ENCODE measurements at regions not wholly inside any gene's neighbourhood (a gene's known extent, or its start where the extent isn't known, plus 50 kb on each side); places are given as distances from the start of the nearest gene placed in this dataset.

DNA sequence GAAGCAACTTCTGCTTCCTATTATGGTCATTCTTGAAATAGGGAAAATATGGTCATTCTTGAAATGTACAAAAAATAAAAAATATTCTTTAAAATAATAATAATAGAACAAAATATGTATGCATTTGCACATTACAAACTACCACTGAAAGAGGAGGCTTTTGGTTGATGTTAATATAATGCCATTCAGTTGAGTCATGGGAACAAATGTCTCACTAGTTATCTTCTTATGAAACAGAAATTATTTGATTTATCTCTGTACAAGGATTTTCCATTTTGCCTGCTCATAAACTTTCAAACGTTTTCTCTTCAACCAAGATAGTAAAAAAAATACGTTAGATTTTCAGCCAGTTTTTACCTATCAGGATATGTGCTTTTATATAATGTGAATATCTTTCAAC is 1662.7 kb downstream of the OTOL1 start:
- no peaks in the 10 kb centered on the region for H3K79me2 ChIP-seq (ENCODE audit: control insufficient read depth, insufficient read depth, low read length, unreplicated experiment)
- no peak overlapping the region for H2AFZ ChIP-seq (ENCODE audit: low read length, unreplicated experiment)
- H3K27me3 ChIP-seq (ENCODE audit: insufficient read depth, low read length) = no peaks in the 10 kb centered on the region
- H3K4me1 ChIP-seq (ENCODE audit: control insufficient read depth, insufficient read depth, low read length, unreplicated experiment) = no peaks in the 10 kb centered on the region
- H3K27ac ChIP-seq (ENCODE audit: low read depth, low read length) = no peak overlapping the region
- no peaks in the 10 kb centered on the region for H3K36me3 ChIP-seq (ENCODE audit: insufficient read depth, low read length)
- H3K4me3 ChIP-seq (ENCODE audit: low read depth, low read length) = no peak overlapping the region

- no peaks in the 10 kb centered on the region for H3K27me3 ChIP-seq (ENCODE audit: insufficient read depth, low read length)
- no peak overlapping the region for H2AFZ ChIP-seq (ENCODE audit: low read length, unreplicated experiment)
- no peaks in the 10 kb centered on the region for H3K79me2 ChIP-seq (ENCODE audit: control insufficient read depth, insufficient read depth, low read length, unreplicated experiment)
- H3K4me1 ChIP-seq (ENCODE audit: control insufficient read depth, insufficient read depth, low read length, unreplicated experiment) = no peaks in the 10 kb centered on the region
- no peak overlapping the region for H3K27ac ChIP-seq (ENCODE audit: low read depth, low read length)
- H3K36me3 ChIP-seq (ENCODE audit: insufficient read depth, low read length) = no peaks in the 10 kb centered on the region
- no peak overlapping the region for H3K4me3 ChIP-seq (ENCODE audit: low read depth, low read length)
Measured at GRCh38 chr3:163139600-163139999, 1643.0 kb downstream of the OTOL1 start.

DNA sequence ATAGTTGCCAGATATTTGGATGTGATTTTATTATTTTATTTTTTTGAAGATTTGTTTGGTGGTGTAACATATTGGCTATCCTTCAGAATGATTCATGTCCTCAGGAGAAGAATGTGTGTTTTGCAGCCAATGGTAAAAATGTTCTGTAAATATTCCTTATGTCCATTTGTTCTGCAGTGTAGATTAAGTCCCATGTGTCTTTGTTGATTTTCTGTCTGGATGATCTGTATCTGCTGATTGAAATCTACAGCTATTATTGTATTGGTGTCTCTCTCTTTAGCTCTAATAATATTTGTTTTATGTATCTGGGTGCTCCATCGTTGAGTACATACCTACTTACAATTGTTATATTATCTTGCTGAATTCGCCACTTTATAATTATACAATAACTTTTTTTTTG is 1641.7 kb downstream of the OTOL1 start:
- H3K79me2 ChIP-seq (ENCODE audit: control insufficient read depth, insufficient read depth, low read length, unreplicated experiment) = no peaks in the 10 kb centered on the region
- H3K27ac ChIP-seq (ENCODE audit: low read depth, low read length) = no peak overlapping the region
- H2AFZ ChIP-seq (ENCODE audit: low read length, unreplicated experiment) = peak overlapping the region; percentile 10
- H3K4me1 ChIP-seq (ENCODE audit: control insufficient read depth, insufficient read depth, low read length, unreplicated experiment) = no peaks in the 10 kb centered on the region
- H3K4me3 ChIP-seq (ENCODE audit: low read depth, low read length) = no peak overlapping the region
- H3K27me3 ChIP-seq (ENCODE audit: insufficient read depth, low read length) = no peaks in the 10 kb centered on the region
- H3K36me3 ChIP-seq (ENCODE audit: insufficient read depth, low read length) = no peaks in the 10 kb centered on the region

DNA sequence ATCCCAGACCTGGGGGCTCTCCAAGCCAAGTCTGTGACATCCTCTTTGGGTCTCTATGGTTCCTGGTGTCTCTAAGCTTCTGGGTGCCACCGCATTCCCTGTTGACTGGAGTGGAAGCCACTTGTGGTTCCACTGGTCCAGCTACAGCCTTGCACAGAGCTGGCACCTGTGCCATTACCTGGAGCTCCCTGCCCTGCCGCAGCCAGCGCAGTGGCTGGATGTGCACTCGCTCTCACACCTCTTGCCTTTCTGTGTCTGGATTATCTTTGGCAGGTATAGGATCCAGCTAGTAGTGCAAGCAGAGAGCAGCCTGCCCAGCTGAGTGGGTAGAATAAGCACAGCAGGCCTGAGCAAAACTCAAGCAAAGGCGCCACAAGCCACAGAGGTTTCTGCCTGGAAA is 1635.5 kb downstream of the OTOL1 start:
- no peaks in the 10 kb centered on the region for H3K27me3 ChIP-seq (ENCODE audit: insufficient read depth, low read length)
- no peaks in the 10 kb centered on the region for H3K4me1 ChIP-seq (ENCODE audit: control insufficient read depth, insufficient read depth, low read length, unreplicated experiment)
- H2AFZ ChIP-seq (ENCODE audit: low read length, unreplicated experiment) = no peak overlapping the region
- no peaks in the 10 kb centered on the region for H3K79me2 ChIP-seq (ENCODE audit: control insufficient read depth, insufficient read depth, low read length, unreplicated experiment)
- no peaks in the 10 kb centered on the region for H3K36me3 ChIP-seq (ENCODE audit: insufficient read depth, low read length)
- H3K4me3 ChIP-seq (ENCODE audit: low read depth, low read length) = no peak overlapping the region
- H3K27ac ChIP-seq (ENCODE audit: low read depth, low read length) = no peak overlapping the region

GRCh38 chr3:163129287-163129686 is 1632.7 kb downstream of the OTOL1 start:
- no peak overlapping the region for H3K27ac ChIP-seq (ENCODE audit: low read depth, low read length)
- H3K79me2 ChIP-seq (ENCODE audit: control insufficient read depth, insufficient read depth, low read length, unreplicated experiment) = no peaks in the 10 kb centered on the region
- H3K4me1 ChIP-seq (ENCODE audit: control insufficient read depth, insufficient read depth, low read length, unreplicated experiment) = no peaks in the 10 kb centered on the region
- H3K36me3 ChIP-seq (ENCODE audit: insufficient read depth, low read length) = no peaks in the 10 kb centered on the region
- no peak overlapping the region for H3K4me3 ChIP-seq (ENCODE audit: low read depth, low read length)
- no peak overlapping the region for H2AFZ ChIP-seq (ENCODE audit: low read length, unreplicated experiment)
- no peaks in the 10 kb centered on the region for H3K27me3 ChIP-seq (ENCODE audit: insufficient read depth, low read length)

- Histone ChIP-seq H3K4me1 (ENCODE audit: control insufficient read depth, insufficient read depth, low read length, unreplicated experiment) (no peaks in the 10 kb centered on the region), H3K27ac (ENCODE audit: low read depth, low read length) (no peak overlapping the region), H3K79me2 (ENCODE audit: control insufficient read depth, insufficient read depth, low read length, unreplicated experiment) (no peaks in the 10 kb centered on the region), H3K36me3 (ENCODE audit: insufficient read depth, low read length) (no peaks in the 10 kb centered on the region), H3K27me3 (ENCODE audit: insufficient read depth, low read length) (no peaks in the 10 kb centered on the region), H2AFZ (ENCODE audit: low read length, unreplicated experiment) (no peak overlapping the region), H3K4me3 (ENCODE audit: low read depth, low read length) (no peak overlapping the region)
Measured at GRCh38 chr3:163126115-163126514, 1629.5 kb downstream of the OTOL1 start.
